Thyroid gland (tissue), 4 donors: ENCODE measurements at regions not wholly inside any gene's neighbourhood (a gene's known extent, or its start where the extent isn't known, plus 50 kb on each side); places are given as distances from the start of the nearest gene placed in this dataset.
"Not testable (repeated sequence)": the region's sequence is repeated elsewhere in the genome, so short reads cannot be mapped to it uniquely, and the experiment has no call there.

Source experiments
- POLR2A ChIP-seq, 2 donors: fragments of 450-650 bp; IDR thresholded peaks; one replicate each; pipeline ENCODE4 v1.6.1; 2017; ENCODE audit warnings: antibody characterized with exemption in 2 of 2, mild to moderate bottlenecking in 2 of 2, moderate library complexity in 1 of 2
- TF ChIP-seq, protein P1 (sequence below), 6 experiments: fragments of 200-600 bp in 3 of 6; fragments of 450-650 bp in 3 of 6; sonication (generic) in 3 of 6; IDR thresholded peaks; one replicate each; pipeline ENCODE4 v1.5.1; 2016 to 2019; ENCODE audit warnings: antibody characterized with exemption in 6 of 6, mild to moderate bottlenecking in 2 of 6, inconsistent platforms in 1 of 6, moderate library complexity in 1 of 6

DNA sequence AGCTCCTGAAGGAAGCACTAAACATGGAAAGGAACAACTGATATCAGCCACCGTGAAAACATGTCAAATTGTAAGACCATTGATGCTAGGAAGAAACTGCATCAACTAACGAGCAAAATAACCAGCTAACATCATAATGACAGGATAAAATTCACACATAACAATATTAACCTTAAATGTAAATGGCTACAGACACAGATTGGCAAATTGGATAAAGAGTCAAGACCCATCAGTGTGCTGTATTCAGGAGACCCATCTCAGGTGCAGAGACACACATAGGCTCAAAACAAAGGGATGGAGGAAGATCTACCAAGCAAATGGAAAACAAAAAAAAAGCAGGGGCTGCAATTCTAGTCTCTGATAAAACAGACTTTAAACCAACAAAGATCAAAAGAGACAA, 67.4 kb upstream of the ZNF30 start:
- TF ChIP-seq, protein P1, sequence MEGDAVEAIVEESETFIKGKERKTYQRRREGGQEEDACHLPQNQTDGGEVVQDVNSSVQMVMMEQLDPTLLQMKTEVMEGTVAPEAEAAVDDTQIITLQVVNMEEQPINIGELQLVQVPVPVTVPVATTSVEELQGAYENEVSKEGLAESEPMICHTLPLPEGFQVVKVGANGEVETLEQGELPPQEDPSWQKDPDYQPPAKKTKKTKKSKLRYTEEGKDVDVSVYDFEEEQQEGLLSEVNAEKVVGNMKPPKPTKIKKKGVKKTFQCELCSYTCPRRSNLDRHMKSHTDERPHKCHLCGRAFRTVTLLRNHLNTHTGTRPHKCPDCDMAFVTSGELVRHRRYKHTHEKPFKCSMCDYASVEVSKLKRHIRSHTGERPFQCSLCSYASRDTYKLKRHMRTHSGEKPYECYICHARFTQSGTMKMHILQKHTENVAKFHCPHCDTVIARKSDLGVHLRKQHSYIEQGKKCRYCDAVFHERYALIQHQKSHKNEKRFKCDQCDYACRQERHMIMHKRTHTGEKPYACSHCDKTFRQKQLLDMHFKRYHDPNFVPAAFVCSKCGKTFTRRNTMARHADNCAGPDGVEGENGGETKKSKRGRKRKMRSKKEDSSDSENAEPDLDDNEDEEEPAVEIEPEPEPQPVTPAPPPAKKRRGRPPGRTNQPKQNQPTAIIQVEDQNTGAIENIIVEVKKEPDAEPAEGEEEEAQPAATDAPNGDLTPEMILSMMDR (IDR thresholded peaks at IDR 0.05): not testable (repeated sequence)
- TF ChIP-seq POLR2A (IDR thresholded peaks at IDR 0.05): not testable (repeated sequence)
